Epithelial cell of esophagus (primary cell): ENCODE measurements at regions not wholly inside any gene's neighbourhood (a gene's known extent, or its start where the extent isn't known, plus 50 kb on each side); places are given as distances from the start of the nearest gene placed in this dataset.

Experiments
- DNase-seq: peaks from one replicate; pipeline ENCODE4 v3.0.0; 2010; ENCODE audit warnings: low read depth
- H3K4me3 ChIP-seq: 2 replicates; pipeline ENCODE4 v1.5.1; 2011; ENCODE audit warnings: mild to moderate bottlenecking, low read length, control low read depth
- TF ChIP-seq, protein P1 (sequence below): IDR thresholded peaks from 2 replicates; pipeline ENCODE4 v1.5.1; 2011; ENCODE audit warnings: low read depth, mild to moderate bottlenecking, low read length, control low read depth, inconsistent platforms; ENCODE audit not compliant: insufficient read depth; ENCODE audit errors: missing control alignments

DNA sequence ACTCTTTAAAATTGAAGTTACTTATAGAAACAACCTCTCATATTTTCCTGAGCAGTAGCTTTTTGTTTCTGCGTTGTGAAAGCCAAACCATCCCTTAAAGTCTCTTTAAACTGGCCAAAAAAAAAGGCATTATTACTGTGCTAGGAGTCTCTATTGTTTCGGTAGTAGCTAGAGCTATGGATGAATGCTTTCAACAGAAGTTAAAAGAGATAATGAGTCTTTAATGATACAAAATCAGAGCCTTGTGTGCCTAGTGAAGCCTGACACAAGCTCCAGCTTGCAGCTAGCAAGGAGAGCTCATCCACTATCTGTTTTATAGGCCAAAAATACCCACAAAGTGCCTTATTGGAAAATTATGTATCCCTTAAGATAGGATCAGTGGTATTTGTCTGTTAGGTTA lies 360.4 kb upstream of the CDIN1 start:
- DNase-seq: no peak
- TF ChIP-seq, protein P1, sequence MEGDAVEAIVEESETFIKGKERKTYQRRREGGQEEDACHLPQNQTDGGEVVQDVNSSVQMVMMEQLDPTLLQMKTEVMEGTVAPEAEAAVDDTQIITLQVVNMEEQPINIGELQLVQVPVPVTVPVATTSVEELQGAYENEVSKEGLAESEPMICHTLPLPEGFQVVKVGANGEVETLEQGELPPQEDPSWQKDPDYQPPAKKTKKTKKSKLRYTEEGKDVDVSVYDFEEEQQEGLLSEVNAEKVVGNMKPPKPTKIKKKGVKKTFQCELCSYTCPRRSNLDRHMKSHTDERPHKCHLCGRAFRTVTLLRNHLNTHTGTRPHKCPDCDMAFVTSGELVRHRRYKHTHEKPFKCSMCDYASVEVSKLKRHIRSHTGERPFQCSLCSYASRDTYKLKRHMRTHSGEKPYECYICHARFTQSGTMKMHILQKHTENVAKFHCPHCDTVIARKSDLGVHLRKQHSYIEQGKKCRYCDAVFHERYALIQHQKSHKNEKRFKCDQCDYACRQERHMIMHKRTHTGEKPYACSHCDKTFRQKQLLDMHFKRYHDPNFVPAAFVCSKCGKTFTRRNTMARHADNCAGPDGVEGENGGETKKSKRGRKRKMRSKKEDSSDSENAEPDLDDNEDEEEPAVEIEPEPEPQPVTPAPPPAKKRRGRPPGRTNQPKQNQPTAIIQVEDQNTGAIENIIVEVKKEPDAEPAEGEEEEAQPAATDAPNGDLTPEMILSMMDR: no peak
- H3K4me3 ChIP-seq: no peak overlapping the region

DNA sequence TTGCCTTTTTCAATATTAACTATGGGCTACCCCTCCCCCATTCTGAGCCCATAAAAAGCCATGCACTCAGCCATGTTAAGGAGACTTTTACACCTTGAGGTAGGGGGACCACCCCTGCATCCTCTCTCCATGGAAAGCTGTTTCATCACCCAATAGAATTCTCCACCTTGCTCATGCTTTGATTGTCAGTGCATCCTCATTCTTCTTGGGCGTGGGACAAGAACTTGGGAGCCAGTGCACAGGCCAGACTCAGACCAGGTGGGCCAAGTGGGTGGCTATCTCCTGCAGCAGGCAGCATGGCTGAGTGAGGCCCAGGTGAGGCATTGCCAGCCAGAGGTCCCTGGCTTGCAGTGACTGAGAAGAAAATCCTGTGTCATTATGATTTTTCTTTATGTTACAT lies 357.4 kb upstream of the CDIN1 start:
- no peak for DNase-seq
- TF ChIP-seq, protein P1: no peak
- no peak overlapping the region for H3K4me3 ChIP-seq

DNA sequence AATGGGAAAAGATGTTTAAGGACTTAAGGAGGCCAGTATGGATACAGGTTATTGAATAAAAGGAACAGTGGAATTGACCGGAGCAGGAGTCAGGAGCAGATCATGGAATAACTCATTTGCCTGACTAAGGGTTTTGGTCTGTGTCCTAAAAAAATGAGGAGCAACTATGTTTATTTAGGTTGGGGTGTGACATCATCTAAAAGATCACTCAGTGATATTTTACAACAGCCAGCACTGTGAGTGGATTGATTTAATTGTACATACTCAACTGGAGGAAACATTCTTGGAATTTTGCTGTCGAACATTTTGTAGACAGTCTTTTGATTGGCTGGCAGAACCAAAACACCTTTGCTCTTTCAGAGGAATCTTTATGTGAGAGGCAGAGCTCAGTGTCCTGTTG lies 348.6 kb upstream of the CDIN1 start:
- TF ChIP-seq, protein P1: no peak

DNA sequence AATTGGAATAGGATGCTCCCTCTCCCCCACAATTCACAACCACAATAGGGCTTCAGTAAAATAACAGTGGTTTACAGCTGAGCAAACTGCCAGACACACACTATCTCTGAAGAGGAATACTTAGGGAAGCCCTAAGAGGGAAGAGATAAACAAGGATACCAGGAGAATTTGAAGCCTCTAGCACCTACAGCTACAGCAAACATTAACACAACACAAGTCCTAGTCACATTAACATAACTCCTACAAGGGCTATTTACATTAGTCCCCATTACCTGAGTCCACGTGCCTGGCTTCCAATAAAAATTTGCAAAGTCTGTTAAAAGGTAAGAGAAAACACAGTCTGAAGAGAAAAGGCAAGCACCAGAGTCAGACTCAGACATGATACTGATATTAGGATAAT lies 346.9 kb upstream of the CDIN1 start:
- TF ChIP-seq, protein P1: no peak
- no peak for DNase-seq
- no peak overlapping the region for H3K4me3 ChIP-seq

More for the DNA sequence above, 348.6 kb upstream of the CDIN1 start:
- no peak overlapping the region for H3K4me3 ChIP-seq
- no peak for DNase-seq

DNA sequence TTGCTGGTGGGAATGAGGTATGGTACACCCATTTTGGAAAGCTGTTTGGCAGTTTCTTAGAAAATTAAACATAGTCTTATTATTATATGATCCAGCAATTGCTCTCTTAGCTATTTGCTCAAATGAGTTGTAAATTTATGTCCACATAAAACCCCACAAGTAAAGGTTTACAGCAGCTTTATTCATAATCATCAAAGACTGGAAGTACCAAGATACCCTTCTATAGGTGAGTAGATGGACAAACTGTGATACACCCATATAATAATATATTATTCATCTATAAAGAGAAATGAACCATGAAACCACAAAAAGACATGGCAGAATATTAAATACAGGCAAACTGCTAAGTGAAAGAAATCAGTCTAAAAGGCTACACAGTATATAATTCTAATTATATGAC lies 344.7 kb upstream of the CDIN1 start:
- DNase-seq: no peak
- no peak overlapping the region for H3K4me3 ChIP-seq
- TF ChIP-seq, protein P1: no peak

DNA sequence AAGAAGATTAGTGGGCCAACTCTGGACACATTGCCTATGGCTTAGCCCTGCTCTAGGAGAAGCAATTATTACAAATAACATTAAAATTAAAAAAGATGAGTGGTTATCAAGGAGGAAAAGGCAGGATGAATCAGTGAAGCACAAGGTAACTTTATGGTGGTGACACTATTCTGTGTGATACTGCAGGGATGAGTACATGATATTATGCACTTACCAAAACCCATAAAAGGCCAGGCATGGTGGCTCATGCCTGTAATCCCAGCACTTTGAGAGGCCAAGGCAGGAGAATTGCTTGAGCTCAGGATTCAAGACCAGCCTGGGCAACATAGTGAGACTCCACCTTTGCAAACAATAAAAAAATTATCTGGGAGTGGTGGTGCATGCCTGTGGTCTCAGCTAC lies 344.3 kb upstream of the CDIN1 start:
- no peak for DNase-seq
- H3K4me3 ChIP-seq: no peak overlapping the region
- TF ChIP-seq, protein P1: no peak

DNA sequence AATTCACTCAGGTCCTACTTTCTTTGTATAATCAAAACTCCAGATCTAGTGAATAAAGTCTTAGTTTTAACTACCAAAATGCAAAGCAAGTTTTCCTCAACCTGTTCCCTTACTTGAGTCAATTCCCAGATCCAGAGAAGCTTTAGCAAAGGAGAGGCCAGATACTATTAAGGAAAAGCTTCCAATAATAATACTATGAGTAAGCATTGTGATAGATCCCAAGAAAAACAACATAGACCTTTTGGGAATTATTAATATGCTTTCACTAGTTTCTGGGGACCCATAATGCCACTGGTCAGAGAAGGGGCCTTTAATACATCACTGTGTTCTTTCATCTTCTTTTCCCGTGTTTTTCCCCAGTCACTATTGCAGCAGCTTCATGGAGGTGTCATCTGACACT lies 339.9 kb upstream of the CDIN1 start:
- H3K4me3 ChIP-seq: no peak overlapping the region
- TF ChIP-seq, protein P1: no peak
- DNase-seq: no peak
